Naive thymus-derived CD4-positive, alpha-beta T cell (primary cell): ENCODE measurements at regions not wholly inside any gene's neighbourhood (a gene's known extent, or its start where the extent isn't known, plus 50 kb on each side); places are given as distances from the start of the nearest gene placed in this dataset.
"Not testable (repeated sequence)": the region's sequence is repeated elsewhere in the genome, so short reads cannot be mapped to it uniquely, and the experiment has no call there.

Experiments used
- ATAC-seq: fragments of 150-1000 bp; cut with Tn5 transposase; 2 replicates; pipeline ENCODE4 v1.10.0; 2021; ENCODE audit warnings: mild to moderate bottlenecking, moderate library complexity
- CTCF ChIA-PET: fragments of 350-600 bp; sonication (Branson Sonifier 250); formaldehyde crosslinking; loops from one replicate; lab custom pipeline; 2021; ENCODE audit warnings: antibody characterized with exemption; lab: Charles Lee
- POLR2A ChIA-PET: fragments of 350-600 bp; sonication (Branson Sonifier 250); formaldehyde crosslinking; loops from one replicate; lab custom pipeline; 2021; ENCODE audit warnings: antibody characterized with exemption, inconsistent platforms; lab: Charles Lee
- DNase-seq, 9 donors: peaks; one replicate each; pipeline versions ENCODE4 v3.0.0 to v3.0.0-alpha.2; 2020 to 2022; ENCODE audit warnings: mixed read lengths in 1 of 9
- H3K27ac ChIP-seq: one replicate; pipeline ENCODE4 v1.7.0; 2013; ENCODE audit warnings: mild to moderate bottlenecking, low read depth, low read length, moderate library complexity
- H3K27me3 ChIP-seq, 2 donors: one replicate each; pipeline ENCODE4 v1.7.0; 2013; ENCODE audit warnings: low read length in 2 of 2, mild to moderate bottlenecking in 2 of 2, moderate library complexity in 2 of 2; ENCODE audit not compliant: control insufficient read depth in 2 of 2, insufficient read depth in 2 of 2
- H3K36me3 ChIP-seq, 3 experiments: 1 replicate in 2 of 3; 2 replicates in 1 of 3; pipeline ENCODE4 v1.7.0; 2013; ENCODE audit warnings: low read length in 3 of 3, mild to moderate bottlenecking in 3 of 3, moderate library complexity in 1 of 3; ENCODE audit not compliant: insufficient read depth in 3 of 3, control insufficient read depth in 2 of 3
- H3K4me1 ChIP-seq, 2 donors: one replicate each; pipeline ENCODE4 v1.7.0; 2013; ENCODE audit warnings: low read length in 2 of 2, mild to moderate bottlenecking in 2 of 2, moderate library complexity in 1 of 2; ENCODE audit not compliant: control insufficient read depth in 2 of 2, insufficient read depth in 2 of 2
- H3K4me3 ChIP-seq: 2 replicates; pipeline ENCODE4 v1.7.0; 2013; ENCODE audit warnings: mild to moderate bottlenecking, low read length
- H3K9me3 ChIP-seq, 3 experiments: 1 replicate in 2 of 3; 2 replicates in 1 of 3; pipeline ENCODE4 v1.7.0; 2013; ENCODE audit warnings: low read length in 3 of 3; ENCODE audit not compliant: control insufficient read depth in 2 of 3
- H3K27ac Mint-ChIP-seq, 9 donors: one replicate each; pipeline ENCODE4 v1.8.0; 2020 to 2022; ENCODE audit warnings: mixed read lengths in 9 of 9, mild to moderate bottlenecking in 8 of 9, moderate library complexity in 5 of 9, inconsistent platforms in 2 of 9
- H3K27me3 Mint-ChIP-seq, 5 donors: one replicate each; pipeline ENCODE4 v1.8.0; 2021 to 2022; ENCODE audit warnings: mixed read lengths in 5 of 5, mild to moderate bottlenecking in 1 of 5
- H3K36me3 Mint-ChIP-seq, 5 donors: one replicate each; pipeline ENCODE4 v1.8.0; 2020 to 2022; ENCODE audit warnings: mixed read lengths in 5 of 5, mild to moderate bottlenecking in 3 of 5, inconsistent platforms in 1 of 5
- H3K4me1 Mint-ChIP-seq, 7 donors: one replicate each; pipeline ENCODE4 v1.8.0; 2020 to 2022; ENCODE audit warnings: mixed read lengths in 7 of 7, mild to moderate bottlenecking in 3 of 7, inconsistent platforms in 1 of 7
- H3K4me3 Mint-ChIP-seq, 10 donors: one replicate each; pipeline ENCODE4 v1.8.0; 2020 to 2022; ENCODE audit warnings: mild to moderate bottlenecking in 10 of 10, mixed read lengths in 10 of 10, moderate library complexity in 6 of 10, inconsistent platforms in 2 of 10
- H3K9me3 Mint-ChIP-seq, 11 donors: one replicate each; pipeline ENCODE4 v1.8.0; 2020 to 2022; ENCODE audit warnings: mixed read lengths in 11 of 11, mild to moderate bottlenecking in 4 of 11, inconsistent platforms in 1 of 11, moderate library complexity in 1 of 11
- intact Hi-C, 2 donors: fragments of 100-400 bp; cut with micrococcal nuclease; formaldehyde crosslinking; loops; one replicate each; pipeline ENCODE4 v1.15.1; 2023

DNA sequence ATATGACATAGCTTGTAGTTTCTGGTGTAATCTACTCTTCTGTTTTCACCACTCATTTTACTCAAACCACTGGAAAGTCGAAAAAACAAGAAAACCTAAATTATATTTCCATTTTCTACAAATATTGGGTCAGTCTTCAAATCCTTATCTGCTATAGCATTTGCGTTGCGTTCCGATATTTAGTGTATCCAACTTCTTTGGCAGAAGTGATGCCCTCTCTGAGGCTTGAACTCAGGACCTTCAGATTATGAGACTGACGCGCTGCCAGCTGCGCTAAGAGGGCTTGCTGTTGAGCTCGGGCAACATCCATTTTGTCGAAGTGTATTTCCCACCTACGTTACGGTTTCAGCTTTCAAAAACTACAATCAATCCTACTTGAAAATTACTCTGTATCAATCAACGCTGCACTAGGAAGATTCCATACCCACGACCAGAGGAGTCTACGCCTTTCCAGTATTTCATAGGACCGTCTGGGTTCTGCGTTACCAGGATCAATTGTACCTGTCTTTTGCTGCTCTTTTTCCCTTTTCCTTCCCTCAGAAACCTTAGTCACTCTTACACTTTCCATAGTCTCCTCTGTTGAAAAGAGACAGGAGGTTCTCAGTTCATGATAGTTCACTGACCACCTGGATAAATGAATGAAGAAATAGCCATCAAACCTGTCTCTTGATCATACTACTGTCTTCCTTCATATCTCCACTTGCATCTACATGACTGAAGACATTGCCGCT lies 140.5 kb upstream of the ZNF322 start:
- H3K27me3 Mint-ChIP-seq, H3K9me3 ChIP-seq, H3K27ac Mint-ChIP-seq, ATAC-seq, H3K27me3 ChIP-seq, H3K27ac ChIP-seq, H3K36me3 ChIP-seq, H3K4me3 Mint-ChIP-seq, H3K9me3 Mint-ChIP-seq, intact Hi-C loops, H3K36me3 Mint-ChIP-seq, POLR2A ChIA-PET, H3K4me3 ChIP-seq, H3K4me1 Mint-ChIP-seq, CTCF ChIA-PET, H3K4me1 ChIP-seq, DNase-seq: not testable (repeated sequence)

DNA sequence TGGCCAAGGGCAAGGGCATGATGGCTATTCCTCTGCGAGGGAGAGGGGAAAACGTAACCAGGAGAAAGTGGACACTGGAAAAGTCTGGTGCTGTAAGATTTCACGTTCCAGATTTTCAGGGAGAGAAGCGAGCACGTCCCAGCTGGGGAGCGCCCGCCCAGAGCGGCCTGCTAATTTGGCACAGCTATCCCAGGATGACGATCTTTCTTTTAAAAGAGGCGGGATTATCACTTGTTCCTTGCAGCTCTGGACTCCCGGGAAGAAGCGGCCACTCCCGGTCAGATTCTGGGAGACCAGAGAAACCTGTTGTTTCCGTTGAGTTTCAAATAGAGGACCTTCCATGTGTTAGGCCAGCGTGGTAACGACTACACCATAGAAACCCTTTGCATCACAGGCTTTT lies 144.2 kb upstream of the ZNF322 start:
- DNase-seq, H3K4me3 ChIP-seq, H3K27me3 Mint-ChIP-seq, ATAC-seq, POLR2A ChIA-PET, H3K4me1 ChIP-seq, H3K4me1 Mint-ChIP-seq, H3K9me3 Mint-ChIP-seq, H3K36me3 Mint-ChIP-seq, H3K27ac ChIP-seq, H3K9me3 ChIP-seq, H3K36me3 ChIP-seq, intact Hi-C loops, H3K4me3 Mint-ChIP-seq, CTCF ChIA-PET, H3K27ac Mint-ChIP-seq, H3K27me3 ChIP-seq: not testable (repeated sequence)

DNA sequence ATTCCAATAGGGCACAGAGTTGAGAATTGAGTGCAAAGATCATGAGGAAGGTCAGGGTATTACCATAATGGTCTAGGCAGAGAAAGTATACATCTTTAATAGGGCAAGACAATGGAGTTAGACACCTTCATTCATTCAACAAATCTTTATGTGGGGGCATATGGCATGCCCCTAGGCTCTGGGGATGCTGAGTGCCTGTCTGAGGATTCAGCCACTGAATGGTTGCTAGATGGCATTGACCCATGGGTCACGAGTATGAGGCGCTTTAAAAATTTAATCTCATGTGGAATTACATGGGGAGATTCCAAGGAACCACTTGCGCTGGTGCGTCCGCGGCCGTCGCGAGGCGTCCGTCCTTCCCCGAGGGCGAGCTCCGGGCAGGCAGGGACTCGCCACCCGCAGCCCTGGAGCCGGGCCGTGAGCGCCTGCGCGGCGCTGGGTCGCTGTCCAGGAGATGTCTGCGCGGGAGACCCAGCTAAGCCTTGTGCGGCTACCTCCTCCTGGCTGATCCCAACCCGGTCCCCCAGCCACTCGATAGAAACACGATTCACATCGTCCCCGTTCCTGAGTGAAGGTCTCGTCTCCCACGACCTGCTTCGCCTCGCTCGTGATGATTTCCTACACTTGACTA lies 152.1 kb upstream of the ZNF322 start:
- H3K27ac Mint-ChIP-seq, H3K27me3 Mint-ChIP-seq, H3K36me3 Mint-ChIP-seq, H3K9me3 Mint-ChIP-seq, H3K4me3 ChIP-seq, CTCF ChIA-PET, POLR2A ChIA-PET, H3K27me3 ChIP-seq, H3K4me1 Mint-ChIP-seq, intact Hi-C loops, H3K4me1 ChIP-seq, H3K9me3 ChIP-seq, H3K4me3 Mint-ChIP-seq, DNase-seq, ATAC-seq, H3K27ac ChIP-seq, H3K36me3 ChIP-seq: not testable (repeated sequence)

DNA sequence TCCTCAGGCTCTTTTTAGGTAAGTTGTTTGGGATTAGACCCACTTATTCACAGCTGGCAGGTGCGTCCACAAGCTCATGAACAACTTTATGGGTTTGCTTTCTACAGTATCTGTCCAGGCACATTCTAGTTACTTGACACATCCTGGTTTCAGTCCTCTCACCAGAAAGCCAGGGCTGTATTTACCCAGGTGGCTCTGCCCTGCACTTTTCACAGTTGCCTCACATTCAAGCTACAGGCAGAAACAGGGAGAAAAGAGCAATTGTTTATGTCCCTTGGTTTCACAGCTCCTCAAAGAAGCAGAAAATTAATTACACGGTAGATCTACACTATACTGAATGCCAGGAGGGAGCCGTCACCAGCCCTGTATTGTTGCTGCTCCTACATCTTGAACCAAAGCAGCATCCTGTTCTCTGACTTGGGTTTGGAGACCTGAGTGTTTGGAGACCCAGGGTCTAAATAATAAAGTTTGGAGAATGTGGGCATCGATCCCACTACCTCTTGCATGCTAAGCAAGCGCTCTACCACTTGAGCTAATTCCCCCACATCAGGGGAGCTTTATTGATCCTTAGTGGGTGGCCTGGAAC lies 159.2 kb upstream of the ZNF322 start:
- H3K4me1 ChIP-seq, H3K27ac ChIP-seq, CTCF ChIA-PET, POLR2A ChIA-PET, H3K4me1 Mint-ChIP-seq, intact Hi-C loops, H3K4me3 Mint-ChIP-seq, ATAC-seq, H3K9me3 Mint-ChIP-seq, H3K36me3 Mint-ChIP-seq, H3K9me3 ChIP-seq, H3K27me3 Mint-ChIP-seq, H3K36me3 ChIP-seq, H3K4me3 ChIP-seq, DNase-seq, H3K27ac Mint-ChIP-seq, H3K27me3 ChIP-seq: not testable (repeated sequence)

DNA sequence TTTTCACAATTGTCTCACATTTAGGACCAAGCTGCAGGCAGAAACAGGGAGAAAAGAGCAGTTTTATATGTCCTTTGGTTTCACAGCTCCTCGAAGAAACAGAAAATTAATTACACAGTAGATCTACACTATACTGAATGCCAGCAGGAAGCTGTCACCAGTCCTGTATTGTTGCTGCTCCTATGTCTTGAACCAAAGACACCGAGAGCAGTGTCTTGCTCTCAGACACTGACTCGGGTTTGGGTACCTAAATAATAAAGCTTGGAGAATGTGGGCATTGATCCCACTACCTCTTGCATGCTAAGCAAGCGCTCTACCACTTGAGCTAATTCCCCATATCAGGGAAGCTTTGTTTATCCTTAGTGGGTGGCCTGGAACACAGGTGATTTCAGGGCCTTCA lies 168.4 kb upstream of the ZNF322 start:
- CTCF ChIA-PET, H3K27me3 Mint-ChIP-seq, H3K36me3 Mint-ChIP-seq: not testable (repeated sequence)

DNA sequence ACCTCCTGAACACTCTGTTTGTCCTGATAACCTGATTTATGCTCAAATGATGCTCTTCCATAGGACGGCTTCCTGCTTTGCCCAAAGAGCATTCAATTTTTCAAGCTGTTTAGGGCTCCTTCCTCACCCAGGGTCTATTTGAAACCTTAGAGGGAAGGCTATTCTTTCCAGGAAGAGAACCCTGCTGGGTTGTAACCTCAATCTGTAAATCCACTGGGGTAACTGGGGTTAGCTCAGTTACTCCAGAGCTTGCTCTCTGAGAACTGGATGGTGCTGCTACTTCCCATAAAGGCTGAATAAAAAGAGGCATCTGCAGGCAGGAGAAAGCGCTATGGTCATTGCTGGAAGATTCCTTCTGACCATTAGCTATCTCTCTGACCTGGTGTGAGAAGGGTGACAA lies 169.9 kb upstream of the ZNF322 start:
- H3K27me3 Mint-ChIP-seq, POLR2A ChIA-PET, H3K36me3 Mint-ChIP-seq, H3K9me3 ChIP-seq, H3K27me3 ChIP-seq, H3K4me3 Mint-ChIP-seq, H3K27ac ChIP-seq, CTCF ChIA-PET, intact Hi-C loops, H3K36me3 ChIP-seq, H3K4me3 ChIP-seq, ATAC-seq, H3K4me1 Mint-ChIP-seq, H3K4me1 ChIP-seq, H3K9me3 Mint-ChIP-seq, H3K27ac Mint-ChIP-seq, DNase-seq: not testable (repeated sequence)

More for the DNA sequence above, 168.4 kb upstream of the ZNF322 start:
- H3K4me3 Mint-ChIP-seq, H3K27ac Mint-ChIP-seq, H3K9me3 ChIP-seq, DNase-seq, H3K27ac ChIP-seq, intact Hi-C loops, H3K9me3 Mint-ChIP-seq, H3K27me3 ChIP-seq, H3K36me3 ChIP-seq, POLR2A ChIA-PET, H3K4me1 Mint-ChIP-seq, H3K4me1 ChIP-seq, H3K4me3 ChIP-seq, ATAC-seq: not testable (repeated sequence)

DNA sequence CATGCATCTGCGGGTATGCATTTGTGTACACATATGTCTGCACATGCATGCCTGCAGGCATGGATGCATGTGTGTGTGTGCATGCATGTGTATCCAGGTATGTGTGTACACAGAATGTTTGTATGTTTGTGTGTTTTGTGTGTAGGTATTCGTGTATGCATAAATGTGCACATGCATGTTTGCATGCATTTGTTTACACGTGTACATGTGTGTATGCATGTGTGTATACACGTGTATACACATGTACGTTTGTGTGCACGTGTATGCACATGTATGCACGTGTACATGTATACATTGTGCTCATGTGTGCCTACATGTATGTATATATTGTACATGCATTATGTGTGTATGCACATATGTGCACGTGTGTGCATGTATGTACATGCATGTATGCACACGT lies 171.4 kb upstream of the ZNF322 start:
- H3K4me3 Mint-ChIP-seq, H3K4me1 Mint-ChIP-seq, H3K27ac Mint-ChIP-seq, ATAC-seq, CTCF ChIA-PET, H3K36me3 Mint-ChIP-seq, H3K27me3 ChIP-seq, H3K9me3 Mint-ChIP-seq, H3K36me3 ChIP-seq, H3K27ac ChIP-seq, POLR2A ChIA-PET, H3K4me3 ChIP-seq, intact Hi-C loops, DNase-seq, H3K9me3 ChIP-seq, H3K4me1 ChIP-seq, H3K27me3 Mint-ChIP-seq: not testable (repeated sequence)
